CD4-positive, alpha-beta T cell (primary cell): ENCODE measurements at regions not wholly inside any gene's neighbourhood (a gene's known extent, or its start where the extent isn't known, plus 50 kb on each side); places are given as distances from the start of the nearest gene placed in this dataset.

Source experiments
- ATAC-seq: fragments of 200-7000 bp; cut with Tn5 transposase; one replicate; pipeline ENCODE4 v1.10.0; 2022; ENCODE audit warnings: mild to moderate bottlenecking; ENCODE audit not compliant: poor library complexity
- CTCF ChIA-PET: fragments of 350-600 bp; sonication (Branson Sonifier 250); formaldehyde crosslinking; loops from one replicate; lab custom pipeline; 2021; ENCODE audit warnings: antibody characterized with exemption, inconsistent platforms; lab: Charles Lee
- POLR2A ChIA-PET: fragments of 350-600 bp; sonication (Branson Sonifier 250); formaldehyde crosslinking; loops from one replicate; lab custom pipeline; 2021; ENCODE audit warnings: antibody characterized with exemption, inconsistent platforms; lab: Charles Lee
- DNase-seq, 14 experiments: peaks; one replicate each; pipeline ENCODE4 v3.0.0-alpha.2; 2013 to 2020; ENCODE audit warnings: mixed read lengths in 2 of 14
- H3K27ac ChIP-seq, 2 donors: one replicate each; pipeline versions ENCODE4 v1.5.1 to v1.7.0; 2013; ENCODE audit warnings: low read length in 2 of 2, low read depth in 1 of 2, mild to moderate bottlenecking in 1 of 2
- H3K27me3 ChIP-seq, 2 experiments: 1 replicate in 1 of 2; 2 replicates in 1 of 2; pipeline versions ENCODE4 v1.6.1 to v1.7.0; 2013; ENCODE audit warnings: low read length in 2 of 2, control low read depth in 1 of 2, mild to moderate bottlenecking in 1 of 2, moderate library complexity in 1 of 2; ENCODE audit not compliant: insufficient read depth in 2 of 2, control insufficient read depth in 1 of 2
- H3K36me3 ChIP-seq: one replicate; pipeline ENCODE4 v1.6.1; 2013; ENCODE audit warnings: low read length, control low read depth; ENCODE audit not compliant: insufficient read depth
- H3K4me1 ChIP-seq: one replicate; pipeline ENCODE4 v1.6.1; 2013; ENCODE audit warnings: low read length, control low read depth; ENCODE audit not compliant: insufficient read depth
- H3K4me3 ChIP-seq: one replicate; pipeline ENCODE4 v1.5.1; 2013; ENCODE audit warnings: mild to moderate bottlenecking, low read length, moderate library complexity
- H3K9me3 ChIP-seq, 2 experiments: 1 replicate in 1 of 2; 2 replicates in 1 of 2; pipeline versions ENCODE4 v1.6.1 to v1.7.0; 2013; ENCODE audit warnings: low read length in 2 of 2, mild to moderate bottlenecking in 2 of 2, control low read depth in 1 of 2, moderate library complexity in 1 of 2; ENCODE audit not compliant: control insufficient read depth in 1 of 2, insufficient read depth in 1 of 2
- H3K27ac Mint-ChIP-seq: one replicate; pipeline ENCODE4 v1.8.0; 2020; ENCODE audit warnings: mixed read lengths
- H3K27me3 Mint-ChIP-seq: one replicate; pipeline ENCODE4 v1.8.0; 2021; ENCODE audit warnings: mixed read lengths
- H3K36me3 Mint-ChIP-seq: one replicate; pipeline ENCODE4 v1.8.0; 2021; ENCODE audit warnings: low read depth, mixed read lengths
- H3K4me1 Mint-ChIP-seq: one replicate; pipeline ENCODE4 v1.8.0; 2021; ENCODE audit warnings: low read depth, mixed read lengths
- H3K4me3 Mint-ChIP-seq: one replicate; pipeline ENCODE4 v1.8.0; 2020; ENCODE audit warnings: mild to moderate bottlenecking, mixed read lengths
- H3K9me3 Mint-ChIP-seq: one replicate; pipeline ENCODE4 v1.8.0; 2020; ENCODE audit warnings: mixed read lengths
- CTCF ChIP-seq: fragments of 200-600 bp; IDR thresholded peaks from one replicate; pipeline ENCODE4 v1.8.0; 2022; ENCODE audit warnings: antibody characterized with exemption, mild to moderate bottlenecking
- intact Hi-C, 2 experiments: fragments of 100-400 bp; cut with DNase I in 1 of 2; cut with micrococcal nuclease in 1 of 2; formaldehyde crosslinking; loops; one replicate each; pipeline versions ENCODE4 v1.15.1 to v1.9.0; 2023 to 2025; cut with DNase I, micrococcal nuclease

- ChIA-PET POLR2A (no interaction called here), CTCF (interaction anchor here (0.6 kb wide), 1 partner anchor 30 kb away, joined by 3 read pairs; no protein-coding TSS in a partner anchor)
- Histone ChIP-seq H3K27ac (no peak overlapping the region), H3K9me3 (no peaks in the 10 kb centered on the region), H3K4me3 (no peak overlapping the region), H3K4me1 (no peaks in the 10 kb centered on the region), H3K36me3 (no peaks in the 10 kb centered on the region), H3K27me3 (no peaks in the 10 kb centered on the region)
- Mint-ChIP-seq H3K27ac (no peak overlapping the region), H3K36me3 (no peaks in the 10 kb centered on the region), H3K4me1 (no peaks in the 10 kb centered on the region), H3K4me3 (no peak overlapping the region), H3K9me3 (peaks cover 7% of the 10 kb centered on the region), H3K27me3 (no peaks in the 10 kb centered on the region)
- DNase-seq (no peak), ATAC-seq (no peak)
- intact Hi-C loops, result no loop called here
- TF ChIP-seq CTCF, result no peak
Measured at GRCh38 chr20:6886065-6886729, 118.7 kb downstream of the BMP2 start.

GRCh38 chr20:6887966-6888365 lies 120.5 kb downstream of the BMP2 start:
- DNase-seq (no peak), ATAC-seq (no peak)
- no peaks in the 10 kb centered on the region for H3K4me1 Mint-ChIP-seq
- H3K4me3 Mint-ChIP-seq, result no peak overlapping the region
- ChIA-PET CTCF (no interaction called here), POLR2A (no interaction called here)
- no peaks in the 10 kb centered on the region for H3K27me3 Mint-ChIP-seq
- H3K4me1 ChIP-seq, result no peaks in the 10 kb centered on the region
- no peak overlapping the region for H3K27ac Mint-ChIP-seq
- H3K9me3 ChIP-seq, result no peaks in the 10 kb centered on the region
- H3K9me3 Mint-ChIP-seq, result peaks cover 4% of the 10 kb centered on the region
- no peak for TF ChIP-seq CTCF
- H3K4me3 ChIP-seq, result no peak overlapping the region
- H3K36me3 ChIP-seq, result no peaks in the 10 kb centered on the region
- no peaks in the 10 kb centered on the region for H3K27me3 ChIP-seq
- no peak overlapping the region for H3K27ac ChIP-seq
- intact Hi-C loops, result no loop called here
- H3K36me3 Mint-ChIP-seq, result no peaks in the 10 kb centered on the region

GRCh38 chr20:6888736-6889395 lies 121.4 kb downstream of the BMP2 start:
- H3K9me3 Mint-ChIP-seq, result peaks cover 4% of the 10 kb centered on the region
- no peak overlapping the region for H3K4me3 Mint-ChIP-seq
- DNase-seq (peak in 1 of 14 experiments; percentile 1), ATAC-seq (no peak)
- Histone ChIP-seq H3K4me1 (no peaks in the 10 kb centered on the region), H3K9me3 (no peaks in the 10 kb centered on the region), H3K36me3 (no peaks in the 10 kb centered on the region), H3K27ac (no peak overlapping the region), H3K4me3 (no peak overlapping the region), H3K27me3 (no peaks in the 10 kb centered on the region)
- no peak for TF ChIP-seq CTCF
- no peaks in the 10 kb centered on the region for H3K4me1 Mint-ChIP-seq
- CTCF ChIA-PET, result no interaction called here
- no peaks in the 10 kb centered on the region for H3K36me3 Mint-ChIP-seq
- H3K27me3 Mint-ChIP-seq, result no peaks in the 10 kb centered on the region
- intact Hi-C loops, result no loop called here
- H3K27ac Mint-ChIP-seq, result no peak overlapping the region
- POLR2A ChIA-PET, result no interaction called here
